ENCODE measurements at regions not wholly inside any gene's neighbourhood (a gene's known extent, or its start where the extent isn't known, plus 50 kb on each side); places are given as distances from the start of the nearest gene placed in this dataset.

GRCh38 chr1:228867108-228867950 lies 132.1 kb downstream of the RHOU start:
- TF ChIP-seq CTCF (IDR thresholded peaks at IDR 0.05) (no peak), POLR2A (IDR thresholded peaks at IDR 0.05) (no peak)

All from right lobe of liver (tissue), 4 donors.